ENCODE measurements at regions not wholly inside any gene's neighbourhood (a gene's known extent, or its start where the extent isn't known, plus 50 kb on each side); places are given as distances from the start of the nearest gene placed in this dataset.

DNA sequence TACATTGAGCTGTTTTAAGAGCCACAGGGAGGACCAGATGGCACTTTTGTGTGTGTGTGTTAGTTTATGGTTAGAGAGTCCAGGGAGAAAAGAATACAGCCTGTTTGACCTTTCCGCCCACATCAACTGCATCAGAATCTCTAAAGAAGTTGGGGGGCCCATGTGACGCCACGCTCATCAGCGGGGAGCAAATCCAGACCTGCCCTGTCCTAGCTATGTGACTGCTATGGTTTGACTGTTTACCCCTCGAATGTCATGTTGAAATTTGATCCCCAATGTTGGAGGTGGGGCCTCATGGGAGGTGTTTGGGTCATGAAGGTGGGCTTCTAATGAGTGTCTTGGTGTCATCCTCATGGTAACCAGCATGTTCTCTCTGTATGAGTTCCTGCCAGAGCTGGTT lies 128.0 kb downstream of the ADRA2A start:
- DNase-seq: no peak

DNA sequence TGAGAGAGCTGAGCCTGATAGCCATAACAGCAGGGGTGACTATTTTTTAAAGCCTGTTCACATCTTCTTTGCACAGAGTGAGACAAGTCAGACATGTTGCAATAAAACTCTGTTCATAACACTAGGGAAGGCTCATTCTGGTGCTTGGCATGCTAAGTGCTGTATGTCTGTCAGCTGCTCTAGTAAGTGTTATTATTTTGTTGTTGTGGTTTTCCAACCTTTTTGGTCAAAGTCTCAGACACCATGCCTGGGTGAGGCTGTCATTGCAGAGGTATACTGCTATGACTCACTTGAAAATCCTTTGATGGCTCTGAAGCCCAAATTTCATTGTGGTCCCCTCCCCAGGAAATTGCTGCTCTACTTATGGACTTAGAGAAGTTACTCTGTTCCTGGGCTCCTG lies 129.7 kb downstream of the ADRA2A start:
- DNase-seq: no peak

DNA sequence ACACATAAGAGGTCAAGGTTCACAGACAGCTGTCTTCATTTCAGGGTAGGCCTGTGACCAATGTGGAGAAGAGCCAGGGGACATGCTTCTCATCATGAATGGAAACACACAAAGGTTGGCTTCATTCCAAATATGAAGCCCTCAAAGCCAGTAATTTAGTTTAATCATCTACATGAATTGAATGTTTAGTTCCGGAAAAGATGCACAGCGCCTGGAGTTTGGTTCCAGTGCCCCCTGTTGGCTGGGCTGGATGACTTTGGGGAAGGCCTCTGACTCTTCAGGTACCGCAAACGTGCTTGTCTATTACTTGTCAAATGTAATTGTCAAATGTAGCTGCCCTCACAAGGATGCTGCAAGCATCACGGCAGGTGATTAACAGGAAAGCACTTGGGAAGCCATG lies 130.7 kb downstream of the ADRA2A start:
- DNase-seq: peak; percentile 18

DNA sequence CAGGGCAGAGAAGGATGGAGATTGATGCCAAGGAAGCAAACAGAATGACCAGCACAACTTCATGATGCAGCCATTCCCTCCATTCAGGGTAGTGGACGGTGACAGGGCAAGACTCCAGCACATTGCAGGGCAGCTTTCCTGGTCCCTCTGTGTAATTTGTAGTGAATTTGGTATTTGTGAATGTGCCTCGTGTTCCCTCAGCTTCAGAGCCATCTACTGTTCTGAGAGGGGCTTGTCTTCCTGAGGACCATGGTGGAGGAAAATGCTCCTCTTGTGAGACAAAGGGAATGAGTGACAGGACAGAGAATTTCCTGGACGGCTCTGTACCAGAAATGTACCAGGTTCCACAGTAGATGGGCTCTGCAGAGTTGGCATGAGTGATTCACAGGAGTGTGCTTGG lies 132.1 kb downstream of the ADRA2A start:
- no peak for DNase-seq

DNA sequence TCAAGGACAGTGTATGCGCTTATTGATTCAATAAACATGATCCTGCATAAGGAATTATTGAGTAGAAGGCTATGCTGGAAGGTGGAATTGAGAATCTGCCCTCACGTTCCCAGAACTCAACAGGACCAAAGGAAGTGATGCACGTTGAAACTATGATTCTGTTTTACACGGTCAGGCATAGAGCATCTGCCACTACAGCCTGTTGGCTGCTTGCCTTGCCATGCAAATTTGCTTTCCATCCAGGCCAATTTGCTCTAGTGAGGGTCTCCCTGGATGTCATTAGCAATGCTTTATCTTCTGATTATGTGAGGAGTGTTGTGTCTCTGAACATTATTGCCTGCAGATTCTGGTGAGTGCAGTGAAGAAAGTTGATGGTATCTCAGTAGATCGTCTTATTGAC lies 132.9 kb downstream of the ADRA2A start:
- no peak for DNase-seq

DNA sequence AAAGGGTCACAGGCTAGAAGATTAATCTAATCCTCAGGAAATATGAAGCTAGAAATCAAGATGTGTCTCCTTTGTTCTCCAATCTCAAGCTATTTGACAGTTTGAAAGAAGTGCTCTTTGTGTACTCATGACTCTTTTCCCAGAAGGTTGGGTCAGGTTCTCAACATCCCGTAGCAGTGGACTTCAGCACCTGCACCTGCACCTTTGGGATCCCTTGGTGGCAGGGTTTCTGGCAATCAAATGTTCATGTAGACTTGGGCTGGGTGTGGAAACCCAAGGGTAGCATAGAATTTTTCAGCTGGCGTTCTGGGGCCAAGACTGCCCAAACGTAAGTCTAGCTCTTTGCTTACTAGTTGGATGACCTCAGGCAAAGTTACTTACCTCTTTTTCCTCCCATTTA lies 134.4 kb downstream of the ADRA2A start:
- no peak for DNase-seq

DNA sequence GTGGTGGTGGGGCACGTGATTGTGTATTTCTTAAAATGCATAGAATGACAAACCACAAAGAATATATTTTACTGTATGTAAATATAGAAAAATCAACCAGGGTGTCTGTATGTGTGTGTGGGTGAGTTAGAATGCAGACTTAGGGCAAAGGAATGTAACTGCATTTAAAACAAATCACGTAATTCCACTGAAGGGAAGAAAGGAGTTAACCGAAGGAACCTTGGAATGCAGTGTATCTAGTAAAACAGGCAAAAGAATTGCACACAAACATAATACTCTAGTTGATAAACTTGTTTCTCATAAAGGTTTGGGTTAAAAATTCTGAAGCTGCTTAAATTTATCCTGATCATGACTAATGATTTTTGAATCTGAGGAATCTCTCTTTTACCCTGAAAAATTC lies 134.9 kb downstream of the ADRA2A start:
- DNase-seq: no peak

DNA sequence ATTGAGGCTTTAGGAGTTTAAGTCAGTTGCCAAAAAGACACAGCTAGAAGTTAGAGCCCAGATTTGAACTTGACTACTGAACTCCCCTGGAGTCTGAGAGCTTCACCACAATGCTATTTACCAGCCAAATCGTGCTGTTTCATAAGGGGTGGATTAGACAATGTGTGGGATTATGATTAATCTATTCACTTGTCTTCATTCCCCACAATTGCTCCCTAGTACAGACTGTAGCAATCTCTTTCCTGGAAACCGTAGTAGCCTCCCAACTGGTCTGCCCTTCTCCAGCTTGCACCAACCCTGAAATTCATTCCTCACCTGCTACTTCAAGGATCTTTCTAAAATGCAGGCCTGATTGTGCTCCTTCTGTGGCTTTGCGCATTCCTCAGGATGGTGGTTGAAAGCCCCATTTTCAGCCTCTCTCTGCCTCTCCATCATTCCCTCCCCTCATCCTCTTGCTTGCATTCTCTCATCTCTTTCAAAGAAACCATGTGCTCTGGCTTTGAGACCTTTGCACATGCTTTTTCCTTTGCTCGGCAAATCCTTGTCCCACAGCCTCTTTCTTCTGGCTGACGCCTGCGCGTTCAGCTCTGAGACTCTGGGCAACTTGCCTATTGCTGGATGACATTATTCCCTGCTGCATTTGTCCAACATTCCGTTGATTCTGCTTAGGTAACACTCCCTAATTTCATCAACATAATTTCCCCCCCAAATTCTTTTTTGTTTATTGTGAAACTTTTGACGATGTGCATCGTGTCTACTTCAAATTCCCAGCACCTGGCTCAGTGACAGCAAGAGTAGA lies 145.1 kb downstream of the ADRA2A start:
- no peak for DNase-seq

DNA sequence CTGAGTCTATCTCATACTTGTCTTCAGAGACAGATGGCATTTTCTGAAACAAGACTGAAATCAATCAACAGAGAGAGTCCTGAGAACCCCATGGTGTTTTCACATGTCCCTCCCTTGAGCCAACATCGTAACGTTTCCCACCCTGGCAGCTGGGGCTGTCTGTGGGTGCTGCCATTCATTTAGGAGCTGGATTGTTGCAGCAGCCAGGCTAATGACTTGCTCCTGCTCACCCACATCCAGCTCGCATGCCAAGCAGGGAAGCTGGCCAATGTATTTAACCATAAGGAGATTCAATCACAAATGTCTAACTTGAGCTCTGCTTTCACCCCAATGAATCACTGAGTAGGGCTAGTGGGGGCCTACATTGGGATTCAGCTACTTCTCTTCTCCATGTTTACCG lies 146.1 kb downstream of the ADRA2A start:
- DNase-seq: no peak

DNA sequence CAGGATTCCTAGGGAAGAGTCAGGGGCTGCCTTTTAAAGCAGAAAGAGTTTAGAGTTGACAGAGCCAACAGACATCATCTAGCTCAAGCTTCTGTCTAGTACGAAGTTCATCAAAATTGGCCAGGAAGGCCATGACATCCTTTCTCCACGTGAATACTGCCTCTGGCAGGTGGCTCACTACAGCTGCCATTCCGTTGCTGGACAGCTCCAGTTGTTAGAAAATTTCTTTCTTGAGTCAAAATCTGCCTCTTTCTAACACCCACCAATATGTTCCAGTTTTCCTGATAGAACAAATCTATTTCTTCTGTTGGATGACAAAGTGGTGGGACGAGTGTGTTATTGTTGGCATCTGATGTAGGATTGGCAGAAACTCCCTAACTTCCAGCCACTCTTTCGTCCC lies 154.9 kb downstream of the ADRA2A start:
- DNase-seq: no peak

DNA sequence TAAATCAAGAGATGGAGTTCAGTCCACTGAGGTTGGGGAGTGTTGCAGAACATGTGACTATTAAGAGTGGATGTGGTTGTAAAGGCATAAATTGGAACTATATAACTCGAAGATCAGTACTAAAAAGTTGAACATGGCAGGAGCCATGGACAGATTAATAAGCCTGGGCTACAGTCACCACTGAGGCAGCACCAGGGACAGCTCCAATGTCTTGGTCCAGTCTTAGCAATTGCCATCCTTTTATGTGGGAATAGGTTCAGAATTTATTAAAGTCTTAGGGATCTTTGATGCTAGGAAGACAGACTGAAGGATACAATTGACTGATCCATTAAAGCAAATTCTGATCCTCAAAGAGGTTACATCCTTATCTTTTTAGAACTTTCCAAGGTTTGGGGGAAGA lies 156.6 kb downstream of the ADRA2A start:
- no peak for DNase-seq

DNA sequence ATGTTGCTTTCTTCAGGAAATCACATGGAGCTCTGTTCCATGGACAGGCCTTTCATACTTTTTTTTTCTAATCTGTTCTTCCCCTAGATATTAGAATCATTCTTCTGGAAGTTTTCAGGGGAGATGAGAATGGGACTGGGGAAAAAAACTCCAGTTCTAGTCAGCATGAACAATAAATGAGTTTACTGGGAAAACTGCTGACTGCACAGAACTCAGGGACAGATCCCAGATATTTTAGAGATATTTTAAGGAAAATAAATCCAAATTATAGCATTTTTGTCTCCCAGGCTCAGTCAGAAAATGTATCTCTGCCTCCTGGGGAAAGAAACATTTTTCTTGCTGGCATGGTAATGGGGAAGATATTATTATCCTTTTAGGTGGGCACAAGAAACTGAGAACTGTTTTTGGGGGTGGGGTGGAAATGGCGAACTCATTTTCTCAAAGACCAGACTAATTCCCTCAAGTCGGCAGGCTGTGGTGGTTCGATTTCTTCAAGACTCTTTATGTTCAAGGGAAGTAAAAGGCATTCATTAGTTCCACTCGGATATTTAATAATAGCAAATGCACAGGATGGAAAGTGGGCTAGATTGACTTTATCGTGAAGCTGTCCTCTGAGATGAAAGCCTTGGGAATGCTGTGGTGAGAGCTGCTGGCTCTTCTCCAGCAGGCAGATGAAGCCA lies 157.5 kb downstream of the ADRA2A start:
- DNase-seq: no peak

DNA sequence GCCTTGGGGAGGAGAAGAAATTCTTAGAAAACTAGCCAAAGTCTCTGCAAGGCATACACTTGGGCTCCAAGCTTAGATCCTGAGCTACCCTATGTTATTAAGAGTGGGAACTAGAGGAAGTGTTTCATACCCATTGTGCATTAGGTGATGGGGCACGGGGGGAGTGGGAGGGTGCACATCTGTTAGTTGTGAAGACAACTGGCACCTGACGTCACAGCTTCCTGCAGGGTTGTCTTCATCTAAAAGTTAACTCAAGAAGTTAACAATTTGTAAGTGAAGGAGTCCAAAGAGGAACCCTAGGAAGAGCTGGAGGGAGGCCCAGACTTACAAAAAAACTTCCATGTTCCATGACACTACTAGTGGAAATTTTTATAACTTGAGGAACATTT lies 158.1 kb downstream of the ADRA2A start:
- DNase-seq: no peak

DNA sequence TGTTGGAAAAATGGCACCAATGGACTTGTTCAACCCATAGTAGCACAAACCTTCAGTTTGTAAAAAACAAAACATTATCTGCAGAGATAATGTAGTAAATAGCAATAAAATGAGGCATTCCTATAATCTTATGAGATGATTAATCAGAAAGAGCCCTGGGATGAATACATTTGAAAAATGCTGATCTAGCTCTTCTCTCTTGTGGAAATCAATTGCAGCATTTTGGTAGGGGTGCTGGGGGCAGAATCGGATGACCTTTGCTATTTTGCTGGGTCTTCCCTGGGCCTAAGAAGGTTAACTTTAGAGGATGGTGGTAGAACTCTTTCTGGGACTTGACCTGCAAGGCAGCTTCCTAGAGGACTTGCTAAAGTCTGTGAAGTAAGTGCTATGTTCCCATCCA lies 163.5 kb downstream of the ADRA2A start:
- no peak for DNase-seq

DNA sequence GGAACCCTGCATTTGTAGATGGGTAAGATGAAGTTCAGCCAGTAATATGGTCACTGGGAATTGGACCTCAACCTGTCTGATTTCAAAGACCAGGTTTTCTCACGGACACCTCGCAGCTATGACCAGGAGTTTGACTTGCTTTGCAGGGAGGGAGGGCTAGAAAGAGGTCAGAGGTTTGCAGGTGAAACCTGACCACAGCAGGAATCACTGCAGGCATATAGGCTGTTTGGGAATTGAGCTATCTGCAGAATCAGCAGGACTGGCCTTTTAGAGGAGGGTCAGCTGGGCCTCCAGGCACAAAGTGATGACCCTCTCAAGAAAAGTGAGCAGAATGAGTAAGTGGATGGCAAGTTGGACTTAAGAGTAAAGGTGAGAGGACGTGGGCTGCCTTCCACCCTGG lies 166.3 kb downstream of the ADRA2A start:
- DNase-seq: no peak

DNA sequence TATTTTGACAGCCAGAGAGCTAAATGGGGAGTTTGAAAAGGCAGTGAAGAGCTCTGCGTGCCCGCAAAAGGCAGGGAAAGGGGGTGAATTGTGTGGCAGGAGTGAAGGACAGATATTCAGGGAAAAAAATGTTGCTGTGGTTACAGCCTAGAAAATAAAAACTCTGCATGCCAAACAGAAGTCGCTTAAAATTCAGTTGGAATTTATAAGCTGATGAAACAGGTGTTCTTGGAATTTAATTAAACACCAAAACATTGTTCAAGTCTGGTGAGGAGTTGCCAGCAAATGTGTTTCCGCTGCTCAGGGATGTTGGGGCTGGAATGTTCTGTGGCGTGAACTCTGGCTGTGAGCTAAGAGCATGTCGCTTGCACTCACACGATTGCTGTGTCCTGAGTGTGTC lies 169.3 kb downstream of the ADRA2A start:
- DNase-seq: no peak

DNA sequence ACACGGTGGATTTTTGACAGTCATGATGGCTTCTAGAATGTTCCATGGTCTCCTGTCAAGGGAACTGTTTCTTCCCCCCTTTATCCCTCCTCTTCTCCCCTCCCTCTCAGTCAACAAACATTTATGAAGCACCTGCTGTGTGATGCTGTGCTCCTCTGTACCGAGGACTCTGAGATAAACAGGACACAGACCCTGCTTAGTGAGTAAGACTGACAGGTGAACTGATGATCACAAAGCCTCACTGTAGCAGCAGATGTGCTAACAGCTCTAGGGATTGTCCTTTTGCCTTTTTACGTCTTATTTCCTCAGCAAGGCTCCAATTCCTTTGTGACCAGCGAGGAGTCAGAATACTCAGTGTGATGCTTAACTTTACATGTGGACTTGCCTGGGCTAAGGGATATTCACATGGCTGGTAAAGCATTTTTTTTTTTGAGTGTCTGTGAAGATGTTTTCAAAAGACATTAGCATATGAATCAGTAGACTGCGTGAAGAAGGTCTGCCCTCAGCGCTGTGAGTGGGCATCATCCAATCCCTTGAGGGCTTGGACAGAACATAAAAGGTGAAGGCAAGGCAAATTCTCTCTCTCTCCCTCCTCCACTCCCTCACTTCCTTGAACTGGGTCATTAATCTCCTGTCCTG lies 170.1 kb downstream of the ADRA2A start:
- no peak for DNase-seq

DNA sequence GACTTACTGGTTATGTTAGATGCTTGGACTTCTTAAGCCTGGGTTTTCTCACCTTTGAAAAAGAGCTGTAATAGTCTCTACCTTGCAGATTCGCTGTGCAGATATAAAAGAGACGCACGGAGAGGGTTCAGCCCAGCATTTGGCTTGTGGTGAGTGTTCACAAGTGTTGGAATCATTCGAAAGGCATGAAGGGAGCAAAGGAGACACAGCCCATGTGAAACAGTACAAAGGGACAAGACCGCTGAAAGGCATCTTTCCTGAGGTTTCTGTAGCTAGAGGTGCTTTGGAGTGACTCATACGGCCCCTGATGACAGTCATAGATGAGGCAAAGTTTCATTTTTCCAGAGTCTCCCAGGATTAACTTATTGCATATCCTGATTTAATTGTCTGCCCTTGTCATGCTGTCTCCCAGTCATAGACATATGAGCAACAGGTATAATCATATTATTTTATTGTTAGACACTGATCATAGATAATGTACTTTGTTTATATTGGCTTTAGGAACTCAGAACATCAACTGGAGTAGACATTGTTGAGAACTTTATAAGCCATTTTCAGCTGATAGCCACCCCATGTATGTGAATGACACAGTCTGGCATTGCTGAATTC lies 171.1 kb downstream of the ADRA2A start:
- DNase-seq: no peak

DNA sequence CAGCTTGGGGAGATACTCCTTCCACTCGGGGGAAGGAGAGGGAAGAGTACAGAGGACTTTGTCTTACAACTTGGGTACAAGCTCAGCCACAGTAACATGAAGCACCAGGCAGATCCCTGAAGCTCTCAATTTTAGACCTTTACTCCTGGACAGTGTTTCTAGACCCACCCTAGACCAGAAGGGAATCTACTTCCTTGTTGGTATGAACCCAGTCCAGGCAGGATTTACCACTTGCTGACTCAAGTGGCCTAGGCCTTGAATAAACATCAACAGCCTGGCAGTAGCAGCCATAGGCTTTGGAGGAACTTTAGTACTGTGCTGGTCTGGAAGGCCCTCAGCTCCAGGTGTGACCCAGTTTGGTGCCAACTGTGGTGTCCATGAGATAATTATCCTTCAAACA lies 173.1 kb downstream of the ADRA2A start:
- no peak for DNase-seq

DNA sequence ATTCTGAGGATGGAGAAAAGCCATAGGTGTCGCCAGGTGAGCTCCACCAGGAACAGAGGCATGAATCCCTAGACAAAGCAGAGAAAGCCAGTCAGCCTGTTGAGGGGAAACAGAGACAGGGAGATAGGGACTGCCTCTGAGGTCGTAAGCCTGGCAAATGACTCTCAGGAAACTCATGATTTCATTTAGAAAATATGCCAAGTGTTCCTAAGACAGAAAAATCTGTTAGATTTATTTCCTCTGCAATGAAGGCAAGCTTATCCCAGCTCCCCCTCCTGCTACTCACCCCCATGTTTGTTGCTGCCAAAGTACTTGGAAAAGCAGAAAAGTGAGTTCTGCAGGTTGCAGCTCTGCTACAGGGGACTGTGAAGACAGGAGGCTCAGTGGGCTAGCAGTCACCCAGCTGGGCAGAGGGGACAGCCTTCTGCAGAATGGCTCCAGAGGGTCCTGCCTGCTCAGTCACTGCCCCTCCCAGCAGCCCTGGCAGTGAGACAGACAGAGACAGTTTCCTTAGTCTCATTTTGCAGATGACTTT lies 184.3 kb downstream of the ADRA2A start:
- DNase-seq: no peak

DNA sequence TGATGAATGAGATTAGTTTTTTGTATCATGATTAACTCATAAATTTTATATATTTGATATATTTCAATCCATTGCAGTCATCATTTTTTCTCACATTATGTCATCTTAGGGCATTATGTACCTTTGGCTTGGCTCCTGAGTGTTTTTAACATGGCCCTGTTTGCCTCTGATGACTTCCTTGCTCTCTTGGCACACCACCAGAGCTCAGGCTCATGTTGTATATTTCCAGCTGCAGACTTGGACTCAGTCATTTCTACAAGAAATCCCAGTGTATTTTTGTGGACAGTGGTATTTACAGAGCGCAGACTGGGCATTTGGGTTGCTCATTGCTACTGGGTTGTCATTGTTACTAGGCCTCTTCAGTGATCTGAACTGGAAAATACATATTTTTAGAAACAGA lies 188.5 kb downstream of the ADRA2A start:
- DNase-seq: no peak

DNA sequence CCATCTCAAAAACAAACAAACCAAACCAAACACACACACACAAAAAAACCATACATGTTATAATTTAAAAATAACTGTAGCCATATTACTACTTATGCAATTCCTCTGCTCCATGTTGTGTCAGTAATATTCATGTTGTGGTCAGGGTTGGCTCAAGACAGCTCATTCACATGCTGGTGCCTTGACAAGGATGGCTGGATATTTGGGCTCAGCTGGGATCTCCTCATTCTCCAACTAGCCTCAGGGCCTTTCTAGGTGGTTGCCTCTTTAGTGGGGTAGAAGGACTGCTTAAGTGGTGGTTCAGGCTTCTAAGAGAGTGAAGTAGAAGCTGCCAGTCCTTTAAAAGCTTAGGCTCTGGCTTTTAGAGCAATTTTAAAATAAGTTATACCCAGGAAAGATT lies 189.3 kb downstream of the ADRA2A start:
- no peak for DNase-seq

DNA sequence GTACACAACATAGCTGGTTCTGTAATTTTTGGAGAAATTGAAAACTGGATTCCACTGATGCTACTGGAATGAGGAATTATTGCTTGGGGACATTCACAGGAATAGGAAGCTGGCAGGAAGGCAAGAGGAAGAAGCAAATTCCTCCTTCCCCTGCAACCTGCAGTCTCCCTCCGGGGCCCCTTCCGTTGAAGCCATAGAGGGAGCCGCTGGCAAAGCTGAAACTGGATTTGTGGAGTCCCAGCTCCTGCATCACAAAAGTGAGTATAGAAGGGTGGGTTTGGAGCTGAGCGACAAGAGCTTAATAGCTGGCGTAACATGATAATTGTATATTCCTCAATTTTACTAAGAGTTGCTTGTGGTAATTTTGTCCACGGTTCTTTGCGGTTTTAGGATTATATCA lies 190.8 kb downstream of the ADRA2A start:
- no peak for DNase-seq

DNA sequence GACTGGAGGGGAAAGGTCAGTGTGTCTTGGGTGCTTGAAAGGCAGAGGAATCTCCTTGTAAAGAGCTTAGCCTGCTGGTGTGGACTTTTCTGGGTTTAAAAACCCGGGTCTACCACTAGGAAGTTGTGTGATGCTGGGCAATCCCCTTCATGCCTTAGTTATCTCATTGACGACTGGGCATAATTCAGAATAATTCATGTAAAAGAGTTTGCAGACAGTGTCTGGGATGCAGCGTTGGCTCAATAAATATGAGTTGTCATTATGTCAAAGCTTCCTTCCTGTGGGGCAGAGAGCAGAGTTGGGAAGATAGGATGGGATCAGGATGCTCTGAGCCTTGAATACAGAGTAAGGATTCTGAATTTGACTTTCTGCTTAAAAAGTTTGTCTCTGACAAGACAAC lies 196.4 kb downstream of the ADRA2A start:
- no peak for DNase-seq

Measured in NCI-H69 (cell line).